ENCODE measurements at regions not wholly inside any gene's neighbourhood (a gene's known extent, or its start where the extent isn't known, plus 50 kb on each side); places are given as distances from the start of the nearest gene placed in this dataset.
"Not testable (repeated sequence)": the region's sequence is repeated elsewhere in the genome, so short reads cannot be mapped to it uniquely, and the experiment has no call there.

- no peaks in the 10 kb centered on the region for H3K36me3 ChIP-seq (ENCODE audit: control insufficient read depth in 1 of 2, insufficient read depth in 2 of 2, low read length in 2 of 2)
- H3K27ac ChIP-seq (ENCODE audit: low read length), result no peak overlapping the region
- peaks cover 0 to 8% of the 10 kb centered on the region in 2 donors for H3K9me3 ChIP-seq (ENCODE audit: control insufficient read depth in 1 of 2, low read length in 2 of 2)
- H3K27me3 ChIP-seq (ENCODE audit: low read depth, low read length), result no peaks in the 10 kb centered on the region
- no peak overlapping the region for H3K4me3 ChIP-seq (ENCODE audit: low read depth in 1 of 2, low read length in 2 of 2)
- no peaks in the 10 kb centered on the region for H3K4me1 ChIP-seq (ENCODE audit: control insufficient read depth in 1 of 2, insufficient read depth in 2 of 2, low read length in 2 of 2)
Measured at GRCh38 chr5:130452744-130453143, 548.5 kb downstream of the CHSY3 start.

- Histone ChIP-seq H3K4me3 (ENCODE audit: low read depth in 1 of 2, low read length in 2 of 2) (no peak overlapping the region), H3K27me3 (ENCODE audit: low read depth, low read length) (no peaks in the 10 kb centered on the region), H3K9me3 (ENCODE audit: control insufficient read depth in 1 of 2, low read length in 2 of 2) (peaks cover 6 to 23% of the 10 kb centered on the region in 2 donors), H3K4me1 (ENCODE audit: control insufficient read depth in 1 of 2, insufficient read depth in 2 of 2, low read length in 2 of 2) (no peaks in the 10 kb centered on the region), H3K36me3 (ENCODE audit: control insufficient read depth in 1 of 2, insufficient read depth in 2 of 2, low read length in 2 of 2) (no peaks in the 10 kb centered on the region), H3K27ac (ENCODE audit: low read length) (no peak overlapping the region)
Measured at GRCh38 chr5:130436430-130436829, 532.2 kb downstream of the CHSY3 start.

GRCh38 chr5:130427222-130427955 lies 523.1 kb downstream of the CHSY3 start:
- Histone ChIP-seq H3K27ac (ENCODE audit: low read length) (no peak overlapping the region), H3K4me1 (ENCODE audit: control insufficient read depth in 1 of 2, insufficient read depth in 2 of 2, low read length in 2 of 2) (no peaks in the 10 kb centered on the region), H3K9me3 (ENCODE audit: control insufficient read depth in 1 of 2, low read length in 2 of 2) (no peaks in the 10 kb centered on the region), H3K27me3 (ENCODE audit: low read depth, low read length) (no peaks in the 10 kb centered on the region), H3K36me3 (ENCODE audit: control insufficient read depth in 1 of 2, insufficient read depth in 2 of 2, low read length in 2 of 2) (no peaks in the 10 kb centered on the region), H3K4me3 (ENCODE audit: low read depth in 1 of 2, low read length in 2 of 2) (no peak overlapping the region)

GRCh38 chr5:130425424-130425823 lies 521.2 kb downstream of the CHSY3 start:
- H3K27me3 ChIP-seq (ENCODE audit: low read depth, low read length), result no peaks in the 10 kb centered on the region
- H3K9me3 ChIP-seq (ENCODE audit: control insufficient read depth in 1 of 2, low read length in 2 of 2), result no peaks in the 10 kb centered on the region
- H3K36me3 ChIP-seq (ENCODE audit: control insufficient read depth in 1 of 2, insufficient read depth in 2 of 2, low read length in 2 of 2), result no peaks in the 10 kb centered on the region
- H3K4me3 ChIP-seq (ENCODE audit: low read depth in 1 of 2, low read length in 2 of 2), result no peak overlapping the region
- H3K27ac ChIP-seq (ENCODE audit: low read length), result no peak overlapping the region
- H3K4me1 ChIP-seq (ENCODE audit: control insufficient read depth in 1 of 2, insufficient read depth in 2 of 2, low read length in 2 of 2), result no peaks in the 10 kb centered on the region

DNA sequence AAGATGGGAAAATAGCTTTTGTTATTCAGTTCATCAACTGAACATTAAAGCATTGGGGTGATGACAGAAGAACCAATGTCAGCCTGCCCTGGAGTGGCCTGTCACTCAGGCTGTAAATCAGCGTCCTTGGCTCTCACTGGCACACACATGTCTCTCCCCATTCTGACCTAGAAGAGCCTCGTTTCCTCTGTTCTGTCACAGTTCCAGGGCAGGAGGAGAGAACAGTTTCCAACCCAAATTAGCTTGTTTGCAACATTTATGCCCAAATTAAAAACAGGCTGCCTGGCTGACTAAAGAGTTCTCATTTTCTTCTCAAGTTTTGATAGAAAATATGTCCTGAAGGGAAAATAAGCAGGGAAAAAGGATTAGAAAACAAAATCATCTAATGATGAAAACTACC lies 520.1 kb downstream of the CHSY3 start:
- Histone ChIP-seq H3K27ac (ENCODE audit: low read length) (no peak overlapping the region), H3K27me3 (ENCODE audit: low read depth, low read length) (no peaks in the 10 kb centered on the region), H3K4me1 (ENCODE audit: control insufficient read depth in 1 of 2, insufficient read depth in 2 of 2, low read length in 2 of 2) (no peaks in the 10 kb centered on the region)

GRCh38 chr5:130402906-130403305 lies 498.6 kb downstream of the CHSY3 start:
- H3K4me1 ChIP-seq (ENCODE audit: control insufficient read depth in 1 of 2, insufficient read depth in 2 of 2, low read length in 2 of 2), result no peaks in the 10 kb centered on the region
- H3K9me3 ChIP-seq (ENCODE audit: control insufficient read depth in 1 of 2, low read length in 2 of 2), result no peaks in the 10 kb centered on the region
- no peak overlapping the region for H3K27ac ChIP-seq (ENCODE audit: low read length)
- H3K27me3 ChIP-seq (ENCODE audit: low read depth, low read length), result no peaks in the 10 kb centered on the region
- H3K36me3 ChIP-seq (ENCODE audit: control insufficient read depth in 1 of 2, insufficient read depth in 2 of 2, low read length in 2 of 2), result no peaks in the 10 kb centered on the region
- H3K4me3 ChIP-seq (ENCODE audit: low read depth in 1 of 2, low read length in 2 of 2), result no peak overlapping the region

More for the DNA sequence above, 520.1 kb downstream of the CHSY3 start:
- H3K36me3 ChIP-seq (ENCODE audit: control insufficient read depth in 1 of 2, insufficient read depth in 2 of 2, low read length in 2 of 2), result no peaks in the 10 kb centered on the region
- H3K4me3 ChIP-seq (ENCODE audit: low read depth in 1 of 2, low read length in 2 of 2), result no peak overlapping the region
- no peaks in the 10 kb centered on the region for H3K9me3 ChIP-seq (ENCODE audit: control insufficient read depth in 1 of 2, low read length in 2 of 2)

GRCh38 chr5:130400091-130400490 lies 495.8 kb downstream of the CHSY3 start:
- no peak overlapping the region for H3K27ac ChIP-seq (ENCODE audit: low read length)
- H3K4me3 ChIP-seq (ENCODE audit: low read depth in 1 of 2, low read length in 2 of 2), result no peak overlapping the region
- H3K27me3 ChIP-seq (ENCODE audit: low read depth, low read length), result no peaks in the 10 kb centered on the region
- H3K36me3 ChIP-seq (ENCODE audit: control insufficient read depth in 1 of 2, insufficient read depth in 2 of 2, low read length in 2 of 2), result no peaks in the 10 kb centered on the region
- H3K9me3 ChIP-seq (ENCODE audit: control insufficient read depth in 1 of 2, low read length in 2 of 2), result no peaks in the 10 kb centered on the region
- no peaks in the 10 kb centered on the region for H3K4me1 ChIP-seq (ENCODE audit: control insufficient read depth in 1 of 2, insufficient read depth in 2 of 2, low read length in 2 of 2)

DNA sequence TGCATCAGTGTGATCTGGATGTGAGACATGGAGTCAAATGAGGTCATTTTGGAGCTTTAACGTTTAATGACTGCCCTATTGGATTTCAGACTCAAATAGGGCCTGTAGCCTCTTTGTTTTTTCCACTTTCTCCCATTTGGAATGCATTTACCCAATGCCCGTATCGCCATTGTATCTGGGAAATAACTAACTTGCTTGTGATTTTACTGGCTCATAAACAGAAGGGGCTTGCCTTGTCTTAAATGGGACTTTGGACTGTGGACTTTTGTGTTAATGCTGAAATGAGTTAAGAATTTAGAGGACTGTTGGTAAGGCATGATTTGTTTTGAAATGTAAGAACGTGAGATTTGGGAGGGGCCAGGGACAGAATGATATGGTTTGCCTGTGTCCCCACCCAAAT lies 494.6 kb downstream of the CHSY3 start:
- no peak overlapping the region for H3K27ac ChIP-seq (ENCODE audit: low read length)
- H3K9me3 ChIP-seq (ENCODE audit: control insufficient read depth in 1 of 2, low read length in 2 of 2), result no peaks in the 10 kb centered on the region
- H3K4me1 ChIP-seq (ENCODE audit: control insufficient read depth in 1 of 2, insufficient read depth in 2 of 2, low read length in 2 of 2), result no peaks in the 10 kb centered on the region
- no peak overlapping the region for H3K4me3 ChIP-seq (ENCODE audit: low read depth in 1 of 2, low read length in 2 of 2)
- H3K27me3 ChIP-seq (ENCODE audit: low read depth, low read length), result no peaks in the 10 kb centered on the region
- H3K36me3 ChIP-seq (ENCODE audit: control insufficient read depth in 1 of 2, insufficient read depth in 2 of 2, low read length in 2 of 2), result no peaks in the 10 kb centered on the region

DNA sequence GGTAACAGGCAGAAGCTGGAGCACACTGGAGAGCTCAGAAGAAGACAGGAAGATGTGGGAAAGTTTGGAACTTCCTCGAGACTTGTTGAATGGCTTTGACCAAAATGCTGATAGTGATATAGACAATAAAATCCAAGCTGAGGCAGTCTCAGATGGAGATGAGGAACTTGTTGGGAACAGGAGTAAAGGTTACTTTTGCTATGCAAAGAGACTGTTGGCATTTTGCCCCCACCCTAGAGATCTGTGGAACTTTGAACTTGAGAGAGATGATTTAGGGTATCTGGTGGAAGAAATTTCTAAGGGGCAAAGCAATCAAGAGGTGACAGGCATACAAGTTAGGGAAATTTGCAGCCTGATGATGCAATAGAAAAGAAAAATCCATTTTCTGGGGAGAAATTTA lies 493.5 kb downstream of the CHSY3 start:
- H3K9me3 ChIP-seq (ENCODE audit: control insufficient read depth in 1 of 2, low read length in 2 of 2); H3K4me3 ChIP-seq (ENCODE audit: low read depth in 1 of 2, low read length in 2 of 2); H3K4me1 ChIP-seq (ENCODE audit: control insufficient read depth in 1 of 2, insufficient read depth in 2 of 2, low read length in 2 of 2); H3K36me3 ChIP-seq (ENCODE audit: control insufficient read depth in 1 of 2, insufficient read depth in 2 of 2, low read length in 2 of 2); H3K27me3 ChIP-seq (ENCODE audit: low read depth, low read length); H3K27ac ChIP-seq (ENCODE audit: low read length): not testable (repeated sequence)

DNA sequence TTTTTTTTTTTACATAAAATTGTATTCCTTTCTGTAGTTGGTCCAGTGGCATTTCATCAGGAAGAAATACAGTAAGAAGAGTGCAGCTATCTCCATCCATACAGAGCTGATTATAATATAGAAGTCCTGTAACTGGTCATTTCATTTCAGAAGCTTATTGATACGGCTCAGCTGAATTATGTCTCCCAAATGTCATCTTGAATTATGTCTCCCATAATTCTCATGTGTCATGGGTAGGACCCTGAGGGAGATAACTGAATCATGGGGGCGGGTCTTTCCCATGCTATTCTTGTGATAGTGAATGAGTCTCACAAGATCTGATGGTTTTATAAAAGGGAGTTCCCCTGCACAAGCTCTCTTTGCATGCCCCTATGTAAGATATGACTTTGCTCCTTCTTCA lies 492.9 kb downstream of the CHSY3 start:
- Histone ChIP-seq H3K27ac (ENCODE audit: low read length) (no peak overlapping the region), H3K9me3 (ENCODE audit: control insufficient read depth in 1 of 2, low read length in 2 of 2) (no peaks in the 10 kb centered on the region), H3K27me3 (ENCODE audit: low read depth, low read length) (no peaks in the 10 kb centered on the region), H3K36me3 (ENCODE audit: control insufficient read depth in 1 of 2, insufficient read depth in 2 of 2, low read length in 2 of 2) (no peaks in the 10 kb centered on the region), H3K4me3 (ENCODE audit: low read depth in 1 of 2, low read length in 2 of 2) (no peak overlapping the region), H3K4me1 (ENCODE audit: control insufficient read depth in 1 of 2, insufficient read depth in 2 of 2, low read length in 2 of 2) (no peaks in the 10 kb centered on the region)

DNA sequence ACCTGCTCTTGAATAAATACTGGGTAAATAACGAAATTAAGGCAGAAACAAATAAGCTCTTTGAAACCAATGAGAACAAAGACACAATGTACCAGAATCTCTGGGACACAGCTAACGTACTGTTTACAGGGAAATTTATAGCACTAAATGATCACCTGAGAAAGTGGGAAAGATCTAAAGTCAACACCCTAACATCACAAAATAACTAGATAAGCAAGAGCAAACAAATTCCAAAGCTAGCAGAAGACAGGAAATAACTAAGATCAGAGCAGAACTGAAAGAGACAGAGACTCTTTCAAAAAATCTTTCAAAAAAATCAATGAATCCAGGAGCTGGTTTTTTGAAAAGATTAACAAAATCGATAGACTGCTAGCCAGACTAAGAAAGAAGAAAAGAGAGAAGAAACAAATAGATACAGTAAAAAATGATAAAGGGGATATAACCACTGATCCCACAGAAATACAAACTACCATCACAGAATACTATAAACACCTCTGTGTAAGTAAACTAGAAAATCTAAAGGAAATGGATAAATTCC lies 487.5 kb downstream of the CHSY3 start:
- not testable (repeated sequence) for H3K4me1 ChIP-seq (ENCODE audit: control insufficient read depth in 1 of 2, insufficient read depth in 2 of 2, low read length in 2 of 2); H3K9me3 ChIP-seq (ENCODE audit: control insufficient read depth in 1 of 2, low read length in 2 of 2); H3K27ac ChIP-seq (ENCODE audit: low read length); H3K4me3 ChIP-seq (ENCODE audit: low read depth in 1 of 2, low read length in 2 of 2); H3K36me3 ChIP-seq (ENCODE audit: control insufficient read depth in 1 of 2, insufficient read depth in 2 of 2, low read length in 2 of 2); H3K27me3 ChIP-seq (ENCODE audit: low read depth, low read length)

GRCh38 chr5:130386155-130386554 lies 481.9 kb downstream of the CHSY3 start:
- Histone ChIP-seq H3K4me3 (ENCODE audit: low read depth in 1 of 2, low read length in 2 of 2) (no peak overlapping the region), H3K4me1 (ENCODE audit: control insufficient read depth in 1 of 2, insufficient read depth in 2 of 2, low read length in 2 of 2) (no peaks in the 10 kb centered on the region), H3K27ac (ENCODE audit: low read length) (no peak overlapping the region), H3K36me3 (ENCODE audit: control insufficient read depth in 1 of 2, insufficient read depth in 2 of 2, low read length in 2 of 2) (no peaks in the 10 kb centered on the region), H3K9me3 (ENCODE audit: control insufficient read depth in 1 of 2, low read length in 2 of 2) (no peaks in the 10 kb centered on the region), H3K27me3 (ENCODE audit: low read depth, low read length) (no peaks in the 10 kb centered on the region)
